Cardiac fibroblast (primary cell): ENCODE measurements at regions not wholly inside any gene's neighbourhood (a gene's known extent, or its start where the extent isn't known, plus 50 kb on each side); places are given as distances from the start of the nearest gene placed in this dataset.

Experiments used
- DNase-seq, 2 donors: peaks; one replicate each; pipeline versions ENCODE4 v3.0.0 to v3.0.0-alpha.2; 2010; ENCODE audit warnings: low read depth in 2 of 2
- H3K4me3 ChIP-seq, 2 donors: replicated peaks in 1 of 2; 1 replicate in 1 of 2; 2 replicates in 1 of 2; pipeline ENCODE4 v1.5.1; 2011; ENCODE audit warnings: low read depth in 2 of 2, low read length in 2 of 2, mild to moderate bottlenecking in 2 of 2, moderate library complexity in 1 of 2
- TF ChIP-seq, protein P1 (sequence below): IDR thresholded peaks from one replicate; pipeline ENCODE4 v1.5.1; 2011; ENCODE audit warnings: low read depth, mild to moderate bottlenecking, low read length, inconsistent platforms

GRCh38 chr9:129506041-129506440, 114.9 kb downstream of the C9orf50 start:
- TF ChIP-seq, protein P1, sequence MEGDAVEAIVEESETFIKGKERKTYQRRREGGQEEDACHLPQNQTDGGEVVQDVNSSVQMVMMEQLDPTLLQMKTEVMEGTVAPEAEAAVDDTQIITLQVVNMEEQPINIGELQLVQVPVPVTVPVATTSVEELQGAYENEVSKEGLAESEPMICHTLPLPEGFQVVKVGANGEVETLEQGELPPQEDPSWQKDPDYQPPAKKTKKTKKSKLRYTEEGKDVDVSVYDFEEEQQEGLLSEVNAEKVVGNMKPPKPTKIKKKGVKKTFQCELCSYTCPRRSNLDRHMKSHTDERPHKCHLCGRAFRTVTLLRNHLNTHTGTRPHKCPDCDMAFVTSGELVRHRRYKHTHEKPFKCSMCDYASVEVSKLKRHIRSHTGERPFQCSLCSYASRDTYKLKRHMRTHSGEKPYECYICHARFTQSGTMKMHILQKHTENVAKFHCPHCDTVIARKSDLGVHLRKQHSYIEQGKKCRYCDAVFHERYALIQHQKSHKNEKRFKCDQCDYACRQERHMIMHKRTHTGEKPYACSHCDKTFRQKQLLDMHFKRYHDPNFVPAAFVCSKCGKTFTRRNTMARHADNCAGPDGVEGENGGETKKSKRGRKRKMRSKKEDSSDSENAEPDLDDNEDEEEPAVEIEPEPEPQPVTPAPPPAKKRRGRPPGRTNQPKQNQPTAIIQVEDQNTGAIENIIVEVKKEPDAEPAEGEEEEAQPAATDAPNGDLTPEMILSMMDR: no peak
- H3K4me3 ChIP-seq: no peak overlapping the region
- no peak for DNase-seq

GRCh38 chr9:129505270-129505902, 115.5 kb downstream of the C9orf50 start:
- H3K4me3 ChIP-seq: no peak overlapping the region
- DNase-seq: no peak
- TF ChIP-seq, protein P1: no peak

DNA sequence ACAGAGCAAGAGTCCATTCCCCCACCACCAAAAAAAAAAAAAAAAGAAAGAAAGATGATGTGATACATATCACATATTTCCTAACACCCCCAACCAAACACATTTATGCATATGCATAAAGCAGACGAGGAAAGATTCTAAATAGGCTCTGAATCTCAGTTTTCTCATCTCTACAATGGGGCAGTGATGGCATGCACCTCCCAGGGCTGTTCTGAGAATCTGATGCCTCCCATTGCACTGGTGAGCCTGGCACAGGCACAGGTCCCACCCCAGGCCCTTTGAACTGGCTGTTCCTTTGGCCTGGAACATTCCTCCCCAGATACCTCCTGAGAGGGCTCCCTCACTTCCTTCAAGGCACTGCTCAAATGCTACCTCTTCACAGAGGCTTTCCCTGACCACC, 116.5 kb downstream of the C9orf50 start:
- TF ChIP-seq, protein P1: no peak
- H3K4me3 ChIP-seq: no peak overlapping the region
- no peak for DNase-seq

DNA sequence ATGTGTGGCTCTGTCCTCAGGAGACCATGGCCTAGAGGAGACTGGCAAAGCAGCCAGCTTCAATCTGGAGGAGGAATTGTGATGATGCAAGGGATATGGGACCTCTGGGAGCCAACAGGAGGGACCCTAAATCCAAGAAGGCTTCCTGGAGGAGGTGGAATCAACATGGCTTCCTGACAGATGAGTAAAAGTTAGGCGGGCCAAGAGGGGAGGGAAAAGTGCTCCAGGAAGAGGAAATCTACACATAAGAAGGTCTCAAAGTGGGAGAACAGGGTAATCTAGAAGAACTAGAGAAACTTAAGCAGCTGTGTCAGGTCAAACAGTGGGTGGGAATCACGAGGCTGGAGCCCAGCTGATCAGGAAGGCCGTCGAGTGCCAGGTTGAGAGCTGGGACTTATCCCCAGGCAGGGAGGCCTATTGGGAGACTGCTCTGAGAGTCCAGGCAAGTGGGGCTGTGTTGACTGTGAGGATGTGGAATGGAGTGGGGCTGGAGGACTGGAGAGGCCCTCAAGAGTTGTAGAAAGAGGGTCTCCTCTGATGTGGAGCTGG, 119.1 kb downstream of the C9orf50 start:
- TF ChIP-seq, protein P1: no peak
- H3K4me3 ChIP-seq: no peak overlapping the region
- DNase-seq: peak in 1 of 2 donors; percentile 44

GRCh38 chr9:129500863-129501770, 119.8 kb downstream of the C9orf50 start:
- no peak for DNase-seq
- TF ChIP-seq, protein P1: no peak
- no peak overlapping the region for H3K4me3 ChIP-seq

- TF ChIP-seq, protein P1: no peak
- H3K4me3 ChIP-seq: no peak overlapping the region
- peak in 1 of 2 donors; percentile 59 for DNase-seq
Observed at GRCh38 chr9:129500161-129500862, 120.6 kb downstream of the C9orf50 start.
